ENCODE measurements at regions not wholly inside any gene's neighbourhood (a gene's known extent, or its start where the extent isn't known, plus 50 kb on each side); places are given as distances from the start of the nearest gene placed in this dataset.

GRCh38 chr1:55309786-55310504 lies 94.8 kb upstream of the USP24 start (continued):
- TF ChIP-seq CTCF (IDR thresholded peaks at IDR 0.05): no peak
- TF ChIP-seq FOXP4 (CRISPR knock-in tag; IDR thresholded peaks at IDR 0.05): no peak
- no peak for TF ChIP-seq IRF1 (CRISPR knock-in tag; IDR thresholded peaks at IDR 0.05)
- no peak for TF ChIP-seq HMGXB4 (CRISPR knock-in tag; IDR thresholded peaks at IDR 0.05)
- no peak for TF ChIP-seq SMAD3 (CRISPR knock-in tag; IDR thresholded peaks at IDR 0.05; ENCODE audit: borderline replicate concordance)
- no peak for TF ChIP-seq ZMAT4 (CRISPR knock-in tag; IDR thresholded peaks at IDR 0.05)

GRCh38 chr1:55309053-55309452 lies 93.9 kb upstream of the USP24 start:
- ATAC-seq (no peak), DNase-seq (ENCODE audit: low spot score) (no peak)
- Mint-ChIP-seq H3K9me3 (peaks cover 5% of the 10 kb centered on the region), H3K27ac (no peak overlapping the region), H3K4me3 (no peak overlapping the region), H3K27me3 (ENCODE audit: low read depth) (peaks cover 4% of the 10 kb centered on the region; the same call in 1 of the 2 replicates), H3K4me1 (no peaks in the 10 kb centered on the region), H3K36me3 (no peaks in the 10 kb centered on the region)
- ChIA-PET POLR2A (no interaction called here), CTCF (interaction anchor here (0.8 kb wide), 1 partner anchor 9 kb away, joined by 3 read pairs; no protein-coding TSS in a partner anchor)
- TF ChIP-seq HMGA2 (CRISPR knock-in tag; IDR thresholded peaks at IDR 0.05) (no peak), JAZF1 (CRISPR knock-in tag; IDR thresholded peaks at IDR 0.05) (no peak), AR (CRISPR knock-in tag; IDR thresholded peaks at IDR 0.05) (no peak), MAX (CRISPR knock-in tag; IDR thresholded peaks at IDR 0.05) (no peak), TCF7 (CRISPR knock-in tag; IDR thresholded peaks at IDR 0.05; ENCODE audit: low read depth) (no peak), USF1 (CRISPR knock-in tag; IDR thresholded peaks at IDR 0.05) (no peak), TP53 (CRISPR knock-in tag; IDR thresholded peaks at IDR 0.05) (no peak), MLX (CRISPR knock-in tag; IDR thresholded peaks at IDR 0.05) (no peak), PREB (CRISPR knock-in tag; IDR thresholded peaks at IDR 0.05; ENCODE audit: borderline replicate concordance) (no peak), USF2 (CRISPR knock-in tag; IDR thresholded peaks at IDR 0.05) (no peak), RORB (CRISPR knock-in tag; IDR thresholded peaks at IDR 0.05) (no peak), MXD4 (CRISPR knock-in tag; IDR thresholded peaks at IDR 0.05; ENCODE audit: borderline replicate concordance) (no peak), FOXP4 (CRISPR knock-in tag; IDR thresholded peaks at IDR 0.05) (no peak)
